Lung (tissue), 11 donors: ENCODE measurements at regions not wholly inside any gene's neighbourhood (a gene's known extent, or its start where the extent isn't known, plus 50 kb on each side); places are given as distances from the start of the nearest gene placed in this dataset.

Experiments
- ATAC-seq: fragments of 200-7000 bp; cut with Tn5 transposase; one replicate; pipeline ENCODE4 v1.9.1; 2020; ENCODE audit warnings: moderate number of reproducible peaks; ENCODE audit not compliant: insufficient read depth, low FRiP score
- DNase-seq, 3 donors: peaks; one replicate each; pipeline ENCODE4 v3.0.0-alpha.2; 2013 to 2017
- H3K27ac ChIP-seq, 2 donors: one replicate each; pipeline ENCODE4 v1.5.1; 2013; ENCODE audit warnings: mild to moderate bottlenecking in 2 of 2, moderate library complexity in 2 of 2, control low read depth in 1 of 2, inconsistent platforms in 1 of 2, low read depth in 1 of 2, low read length in 1 of 2
- H3K27me3 ChIP-seq, 3 donors: one replicate each; pipeline ENCODE4 v1.5.1; 2013; ENCODE audit warnings: low read length in 2 of 3; ENCODE audit not compliant: control insufficient read depth in 3 of 3, insufficient read depth in 3 of 3
- H3K36me3 ChIP-seq, 4 donors: one replicate each; pipeline ENCODE4 v1.5.1; 2013; ENCODE audit warnings: low read length in 4 of 4, mild to moderate bottlenecking in 1 of 4, moderate library complexity in 1 of 4; ENCODE audit not compliant: control insufficient read depth in 4 of 4, insufficient read depth in 4 of 4
- H3K4me1 ChIP-seq, 5 donors: one replicate each; pipeline ENCODE4 v1.5.1; 2013; ENCODE audit warnings: low read length in 5 of 5, mild to moderate bottlenecking in 2 of 5, moderate library complexity in 1 of 5; ENCODE audit not compliant: control insufficient read depth in 5 of 5, insufficient read depth in 5 of 5
- H3K4me3 ChIP-seq: one replicate; pipeline ENCODE4 v1.5.1; 2013; ENCODE audit warnings: mild to moderate bottlenecking, control low read depth, moderate library complexity
- H3K9ac ChIP-seq, 2 donors: one replicate each; pipeline ENCODE4 v1.5.1; 2013; ENCODE audit warnings: low read length in 2 of 2, control low read depth in 1 of 2; ENCODE audit not compliant: insufficient read depth in 1 of 2
- H3K9me3 ChIP-seq, 4 donors: one replicate each; pipeline ENCODE4 v1.5.1; 2013; ENCODE audit warnings: low read length in 3 of 4, mild to moderate bottlenecking in 1 of 4, moderate library complexity in 1 of 4; ENCODE audit not compliant: control insufficient read depth in 4 of 4, insufficient read depth in 3 of 4
- WGBS, 2 donors: extraction: QIAGEN DNeasy Blood & Tissue Kit; methylation state at CpG; one replicate each; pipeline ENCODE4 v1.1.7; 2013; 5-methylcytosine and 5-hydroxymethylcytosine counted together
- TF ChIP-seq, protein P1 (sequence below): IDR thresholded peaks from 2 replicates; pipeline ENCODE4 v1.5.1; 2012; ENCODE audit warnings: mild to moderate bottlenecking; ENCODE audit errors: control extremely low read depth, extremely low read depth
- donor health status: control.
- donor health status: control.
- donor health status: Bipolar disorder and iron deficiency.
- donor health status: healthy.
- donor health status: DM: yes; HTN: yes; CAD: no.

DNA sequence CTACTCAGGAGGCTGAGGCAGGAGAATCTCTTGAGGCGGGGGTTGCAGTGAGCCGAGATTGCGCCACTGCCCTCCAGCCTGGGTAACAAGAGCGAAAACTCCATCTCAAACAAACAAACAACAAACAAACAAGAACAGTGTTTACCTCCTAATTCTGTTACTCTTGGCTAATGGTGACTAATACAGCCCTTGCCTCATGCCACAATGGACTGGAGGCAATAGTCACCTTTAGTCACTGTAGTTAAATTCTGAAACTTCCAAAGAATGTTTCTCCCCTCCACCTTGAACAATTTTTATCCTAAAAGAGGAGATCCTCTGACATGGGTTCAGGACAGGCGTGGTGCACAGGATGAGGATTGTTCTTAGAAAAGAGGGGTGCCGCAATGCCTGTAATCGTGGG is 241.2 kb upstream of the CTSO start:
- peaks cover 0 to 25% (median 2%) of the 10 kb centered on the region in 5 donors for H3K4me1 ChIP-seq
- TF ChIP-seq, protein P1, sequence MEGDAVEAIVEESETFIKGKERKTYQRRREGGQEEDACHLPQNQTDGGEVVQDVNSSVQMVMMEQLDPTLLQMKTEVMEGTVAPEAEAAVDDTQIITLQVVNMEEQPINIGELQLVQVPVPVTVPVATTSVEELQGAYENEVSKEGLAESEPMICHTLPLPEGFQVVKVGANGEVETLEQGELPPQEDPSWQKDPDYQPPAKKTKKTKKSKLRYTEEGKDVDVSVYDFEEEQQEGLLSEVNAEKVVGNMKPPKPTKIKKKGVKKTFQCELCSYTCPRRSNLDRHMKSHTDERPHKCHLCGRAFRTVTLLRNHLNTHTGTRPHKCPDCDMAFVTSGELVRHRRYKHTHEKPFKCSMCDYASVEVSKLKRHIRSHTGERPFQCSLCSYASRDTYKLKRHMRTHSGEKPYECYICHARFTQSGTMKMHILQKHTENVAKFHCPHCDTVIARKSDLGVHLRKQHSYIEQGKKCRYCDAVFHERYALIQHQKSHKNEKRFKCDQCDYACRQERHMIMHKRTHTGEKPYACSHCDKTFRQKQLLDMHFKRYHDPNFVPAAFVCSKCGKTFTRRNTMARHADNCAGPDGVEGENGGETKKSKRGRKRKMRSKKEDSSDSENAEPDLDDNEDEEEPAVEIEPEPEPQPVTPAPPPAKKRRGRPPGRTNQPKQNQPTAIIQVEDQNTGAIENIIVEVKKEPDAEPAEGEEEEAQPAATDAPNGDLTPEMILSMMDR: no peak
- no peaks in the 10 kb centered on the region for H3K27me3 ChIP-seq
- H3K9ac ChIP-seq: no peak overlapping the region
- H3K9me3 ChIP-seq: no peaks in the 10 kb centered on the region
- H3K36me3 ChIP-seq: no peaks in the 10 kb centered on the region
- DNase-seq (no peak), ATAC-seq (no peak)
- 91 to 93% methylated on average over 7 of the region's 7 CpGs for WGBS, 2 donors
- H3K27ac ChIP-seq: no peak overlapping the region
- H3K4me3 ChIP-seq: no peak overlapping the region

DNA sequence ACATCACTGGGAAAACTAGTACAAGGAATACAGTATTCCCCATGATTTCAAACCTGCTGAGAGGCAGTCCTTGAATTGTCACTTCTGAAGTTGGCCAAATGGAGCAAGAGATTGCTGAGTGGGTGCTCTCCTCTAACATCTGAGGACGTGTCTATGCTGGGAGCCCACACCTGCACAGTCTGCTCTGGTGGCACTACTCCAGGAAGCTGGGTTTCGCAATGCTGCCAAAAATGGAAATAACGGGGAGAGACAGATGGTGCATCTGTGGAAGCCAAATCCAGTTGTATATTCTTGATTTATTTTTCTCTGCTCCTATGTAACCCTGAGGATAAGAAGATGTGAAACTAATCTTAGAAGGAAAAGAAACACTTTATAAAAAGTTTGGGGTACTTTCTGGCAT is 240.1 kb upstream of the CTSO start:
- Histone ChIP-seq H3K27me3 (no peaks in the 10 kb centered on the region), H3K4me1 (peaks cover 0 to 25% (median 2%) of the 10 kb centered on the region in 5 donors), H3K9ac (no peak overlapping the region), H3K9me3 (no peaks in the 10 kb centered on the region), H3K4me3 (no peak overlapping the region), H3K27ac (no peak overlapping the region), H3K36me3 (no peaks in the 10 kb centered on the region)
- DNase-seq: peak in 2 of 3 donors; percentile 10 to 30
- no peak for ATAC-seq
- WGBS, 2 donors: 17 to 26% methylated on average over 3 of the region's 3 CpGs
- TF ChIP-seq, protein P1: no peak

DNA sequence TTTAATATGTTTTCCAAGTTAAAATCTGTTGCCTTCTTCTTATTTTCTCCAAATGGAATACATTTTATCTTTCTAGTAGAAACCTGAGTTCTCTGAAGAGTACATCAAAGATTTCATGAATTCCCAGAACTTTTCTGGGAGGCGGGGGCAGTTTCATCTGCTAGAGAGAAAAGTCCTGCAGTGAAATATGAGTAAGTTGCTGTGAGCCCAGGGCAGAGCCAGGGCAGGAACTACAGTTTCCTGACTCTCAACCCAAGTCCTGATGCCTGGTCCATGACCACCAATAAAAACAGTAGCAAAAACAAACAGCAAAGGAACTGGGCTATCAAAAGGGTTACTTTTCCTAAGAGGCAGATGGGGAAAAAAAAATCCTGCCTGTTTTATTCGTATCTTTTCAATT is 239.4 kb upstream of the CTSO start:
- ATAC-seq (no peak), DNase-seq (no peak)
- Histone ChIP-seq H3K27me3 (no peaks in the 10 kb centered on the region), H3K4me3 (no peak overlapping the region), H3K4me1 (peaks cover 0 to 25% (median 2%) of the 10 kb centered on the region in 5 donors), H3K9me3 (no peaks in the 10 kb centered on the region), H3K27ac (no peak overlapping the region), H3K9ac (no peak overlapping the region), H3K36me3 (no peaks in the 10 kb centered on the region)
- TF ChIP-seq, protein P1: no peak
- 71 to 72% methylated on average over 2 of the region's 2 CpGs for WGBS, 2 donors

DNA sequence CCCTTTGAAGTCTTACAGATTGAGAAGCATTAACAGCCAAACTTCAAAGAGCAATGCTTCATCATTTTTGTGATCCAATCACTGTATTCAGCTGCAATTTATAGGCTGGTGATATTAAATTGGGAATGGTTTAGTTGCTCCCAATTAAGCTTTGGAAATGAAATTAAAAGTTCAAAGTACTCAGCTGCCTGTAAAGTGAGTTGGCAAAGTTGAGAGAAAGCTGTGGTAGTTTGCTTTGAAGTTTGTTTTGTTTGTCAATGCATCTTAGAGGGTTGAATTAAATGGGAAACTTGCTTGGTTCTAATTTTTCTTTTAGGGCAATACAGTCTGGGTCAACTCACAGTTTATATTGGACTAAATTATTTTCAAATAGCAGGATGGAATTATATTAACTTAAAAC is 238.4 kb upstream of the CTSO start:
- no peak overlapping the region for H3K4me3 ChIP-seq
- TF ChIP-seq, protein P1: no peak
- H3K27ac ChIP-seq: no peak overlapping the region
- H3K4me1 ChIP-seq: peaks cover 0 to 25% (median 2%) of the 10 kb centered on the region in 5 donors
- ATAC-seq (no peak), DNase-seq (no peak)
- no peaks in the 10 kb centered on the region for H3K27me3 ChIP-seq
- no peak overlapping the region for H3K9ac ChIP-seq
- H3K9me3 ChIP-seq: no peaks in the 10 kb centered on the region
- no peaks in the 10 kb centered on the region for H3K36me3 ChIP-seq
